ENCODE measurements at regions not wholly inside any gene's neighbourhood (a gene's known extent, or its start where the extent isn't known, plus 50 kb on each side); places are given as distances from the start of the nearest gene placed in this dataset.

DNA sequence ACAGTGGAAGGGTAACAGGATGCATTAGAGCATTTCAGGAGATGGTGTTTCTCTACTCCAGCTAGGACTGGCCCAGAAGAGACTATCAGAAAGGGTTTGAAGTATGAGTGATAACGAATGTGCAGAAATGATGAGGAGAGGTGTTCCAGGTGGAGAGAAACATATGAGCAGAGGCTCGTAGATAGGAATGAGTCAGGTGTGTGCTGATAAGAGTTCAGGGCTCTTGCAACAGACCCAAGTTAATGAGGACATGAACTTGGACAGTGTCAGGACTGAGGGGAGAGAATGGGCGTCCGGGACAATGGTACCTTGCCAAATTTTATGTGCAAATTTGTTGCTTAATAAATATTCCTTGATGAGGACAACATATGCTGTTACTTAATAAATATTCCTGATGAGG, 183.9 kb upstream of the NFIA start:
- H3K9me3 ChIP-seq (ENCODE audit: control insufficient read depth, insufficient read depth, low read length): no peaks in the 10 kb centered on the region
- H3K27ac ChIP-seq (ENCODE audit: low read depth, low read length): no peak overlapping the region
- TF ChIP-seq EZH2phosphoT487 (IDR thresholded peaks at IDR 0.05; ENCODE audit: borderline replicate concordance, low read length): no peak
- TF ChIP-seq CTCF (IDR thresholded peaks at IDR 0.05; ENCODE audit: low read depth, low read length, poor library complexity, severe bottlenecking): no peak
- H3K36me3 ChIP-seq (ENCODE audit: control insufficient read depth, low read length): no peaks in the 10 kb centered on the region
- H3K4me3 ChIP-seq (ENCODE audit: low read length): no peak overlapping the region
- H3K4me2 ChIP-seq (ENCODE audit: low read length): no peak overlapping the region
- H3K9me2 ChIP-seq (replicated peaks; ENCODE audit: control insufficient read depth, low read length): no peaks in the 10 kb centered on the region
- H3K27me3 ChIP-seq (ENCODE audit: control insufficient read depth, low read length): no peaks in the 10 kb centered on the region; the same call in 1 of the 2 replicates
- H4K20me1 ChIP-seq (ENCODE audit: control insufficient read depth, insufficient read depth, low read depth, low read length): no peaks in the 10 kb centered on the region
- H3K4me1 ChIP-seq (ENCODE audit: control insufficient read depth, low read length): no peaks in the 10 kb centered on the region
- H3K79me2 ChIP-seq (ENCODE audit: control insufficient read depth, low read length): no peaks in the 10 kb centered on the region
- H3F3A ChIP-seq (ENCODE audit: control insufficient read depth, insufficient read depth): no peaks in the 10 kb centered on the region

GRCh38 chr1:60896701-60897363, 185.5 kb upstream of the NFIA start:
- H3K4me1 ChIP-seq (ENCODE audit: control insufficient read depth, low read length): no peaks in the 10 kb centered on the region

DNA sequence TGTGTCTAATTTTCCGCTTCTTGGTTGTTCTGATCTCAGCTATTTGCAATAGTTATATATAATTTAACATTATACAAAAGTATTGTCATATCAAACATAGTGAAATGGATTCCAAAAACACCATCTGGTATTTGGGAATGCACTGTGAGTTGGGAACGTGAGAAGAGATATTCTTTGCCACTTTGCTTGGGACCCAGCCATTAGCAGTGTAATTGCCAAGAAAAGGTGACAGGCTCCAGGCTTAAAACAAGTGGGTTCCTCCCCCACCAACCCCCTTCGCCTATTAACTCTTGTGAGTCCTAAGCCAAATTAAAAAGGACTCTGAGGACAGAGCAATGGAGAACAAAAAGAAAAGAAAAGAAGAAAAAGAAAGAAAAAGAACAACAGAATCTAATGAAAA, 186.7 kb upstream of the NFIA start:
- no peaks in the 10 kb centered on the region for H3K4me1 ChIP-seq (ENCODE audit: control insufficient read depth, low read length)
- H3K4me3 ChIP-seq (ENCODE audit: low read length): no peak overlapping the region

More at GRCh38 chr1:60896701-60897363, 185.5 kb upstream of the NFIA start:
- Histone ChIP-seq H3K4me2 (ENCODE audit: low read length) (no peak overlapping the region), H3K9me3 (ENCODE audit: control insufficient read depth, insufficient read depth, low read length) (no peaks in the 10 kb centered on the region), H3F3A (ENCODE audit: control insufficient read depth, insufficient read depth) (no peaks in the 10 kb centered on the region), H4K20me1 (ENCODE audit: control insufficient read depth, insufficient read depth, low read depth, low read length) (no peaks in the 10 kb centered on the region), H3K27me3 (ENCODE audit: control insufficient read depth, low read length) (no peaks in the 10 kb centered on the region; the same call in 1 of the 2 replicates), H3K4me3 (ENCODE audit: low read length) (no peak overlapping the region), H3K27ac (ENCODE audit: low read depth, low read length) (no peak overlapping the region), H3K9me2 (replicated peaks; ENCODE audit: control insufficient read depth, low read length) (no peaks in the 10 kb centered on the region), H3K79me2 (ENCODE audit: control insufficient read depth, low read length) (no peaks in the 10 kb centered on the region), H3K36me3 (ENCODE audit: control insufficient read depth, low read length) (no peaks in the 10 kb centered on the region)
- no peak for TF ChIP-seq EZH2phosphoT487 (IDR thresholded peaks at IDR 0.05; ENCODE audit: borderline replicate concordance, low read length)
- no peak for TF ChIP-seq CTCF (IDR thresholded peaks at IDR 0.05; ENCODE audit: low read depth, low read length, poor library complexity, severe bottlenecking)

More for the DNA sequence above, 186.7 kb upstream of the NFIA start:
- Histone ChIP-seq H3K36me3 (ENCODE audit: control insufficient read depth, low read length) (no peaks in the 10 kb centered on the region), H3F3A (ENCODE audit: control insufficient read depth, insufficient read depth) (no peaks in the 10 kb centered on the region), H3K4me2 (ENCODE audit: low read length) (no peak overlapping the region), H3K9me2 (replicated peaks; ENCODE audit: control insufficient read depth, low read length) (no peaks in the 10 kb centered on the region), H3K27me3 (ENCODE audit: control insufficient read depth, low read length) (peaks cover 3% of the 10 kb centered on the region), H3K9me3 (ENCODE audit: control insufficient read depth, insufficient read depth, low read length) (no peaks in the 10 kb centered on the region), H4K20me1 (ENCODE audit: control insufficient read depth, insufficient read depth, low read depth, low read length) (no peaks in the 10 kb centered on the region), H3K27ac (ENCODE audit: low read depth, low read length) (no peak overlapping the region), H3K79me2 (ENCODE audit: control insufficient read depth, low read length) (no peaks in the 10 kb centered on the region)
- no peak for TF ChIP-seq CTCF (IDR thresholded peaks at IDR 0.05; ENCODE audit: low read depth, low read length, poor library complexity, severe bottlenecking)
- TF ChIP-seq EZH2phosphoT487 (IDR thresholded peaks at IDR 0.05; ENCODE audit: borderline replicate concordance, low read length): no peak

Measured in DOHH2 (cell line).